Cardiac fibroblast (primary cell): ENCODE measurements at regions not wholly inside any gene's neighbourhood (a gene's known extent, or its start where the extent isn't known, plus 50 kb on each side); places are given as distances from the start of the nearest gene placed in this dataset.

Experiments used
- DNase-seq, 2 donors: peaks; one replicate each; pipeline versions ENCODE4 v3.0.0 to v3.0.0-alpha.2; 2010; ENCODE audit warnings: low read depth in 2 of 2
- H3K4me3 ChIP-seq, 2 donors: replicated peaks in 1 of 2; 1 replicate in 1 of 2; 2 replicates in 1 of 2; pipeline ENCODE4 v1.5.1; 2011; ENCODE audit warnings: low read depth in 2 of 2, low read length in 2 of 2, mild to moderate bottlenecking in 2 of 2, moderate library complexity in 1 of 2
- TF ChIP-seq, protein P1 (sequence below): IDR thresholded peaks from one replicate; pipeline ENCODE4 v1.5.1; 2011; ENCODE audit warnings: low read depth, mild to moderate bottlenecking, low read length, inconsistent platforms

DNA sequence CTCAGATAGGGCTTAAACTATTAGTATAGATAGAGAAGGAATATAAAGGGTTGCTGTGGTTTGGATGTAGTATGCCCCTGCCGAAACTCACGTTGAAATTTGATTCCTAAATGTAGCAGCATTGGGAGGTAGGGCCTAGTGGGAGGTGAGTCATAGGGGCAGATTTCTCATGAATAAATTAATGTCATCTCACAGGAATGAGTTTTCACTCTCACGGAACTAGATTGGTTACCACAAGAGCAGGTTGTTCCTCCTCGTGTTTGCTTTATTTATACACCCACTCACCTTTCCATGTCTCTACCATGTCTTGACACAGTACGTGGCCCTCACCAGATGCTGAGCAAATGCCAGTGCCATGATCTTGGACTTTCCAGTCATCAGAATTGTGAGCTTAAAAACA is 218.2 kb downstream of the RBM43 start:
- H3K4me3 ChIP-seq = no peak overlapping the region
- DNase-seq = peak in 1 of 2 donors; percentile 88
- TF ChIP-seq, protein P1, sequence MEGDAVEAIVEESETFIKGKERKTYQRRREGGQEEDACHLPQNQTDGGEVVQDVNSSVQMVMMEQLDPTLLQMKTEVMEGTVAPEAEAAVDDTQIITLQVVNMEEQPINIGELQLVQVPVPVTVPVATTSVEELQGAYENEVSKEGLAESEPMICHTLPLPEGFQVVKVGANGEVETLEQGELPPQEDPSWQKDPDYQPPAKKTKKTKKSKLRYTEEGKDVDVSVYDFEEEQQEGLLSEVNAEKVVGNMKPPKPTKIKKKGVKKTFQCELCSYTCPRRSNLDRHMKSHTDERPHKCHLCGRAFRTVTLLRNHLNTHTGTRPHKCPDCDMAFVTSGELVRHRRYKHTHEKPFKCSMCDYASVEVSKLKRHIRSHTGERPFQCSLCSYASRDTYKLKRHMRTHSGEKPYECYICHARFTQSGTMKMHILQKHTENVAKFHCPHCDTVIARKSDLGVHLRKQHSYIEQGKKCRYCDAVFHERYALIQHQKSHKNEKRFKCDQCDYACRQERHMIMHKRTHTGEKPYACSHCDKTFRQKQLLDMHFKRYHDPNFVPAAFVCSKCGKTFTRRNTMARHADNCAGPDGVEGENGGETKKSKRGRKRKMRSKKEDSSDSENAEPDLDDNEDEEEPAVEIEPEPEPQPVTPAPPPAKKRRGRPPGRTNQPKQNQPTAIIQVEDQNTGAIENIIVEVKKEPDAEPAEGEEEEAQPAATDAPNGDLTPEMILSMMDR = no peak

GRCh38 chr2:151042964-151043363 is 218.7 kb downstream of the RBM43 start:
- no peak for DNase-seq
- TF ChIP-seq, protein P1 = no peak
- no peak overlapping the region for H3K4me3 ChIP-seq

GRCh38 chr2:151040039-151040438 is 221.6 kb downstream of the RBM43 start:
- peak; percentile 62 to 67 for DNase-seq

GRCh38 chr2:151038516-151038915 is 223.1 kb downstream of the RBM43 start:
- no peak for DNase-seq
- TF ChIP-seq, protein P1 = no peak
- no peak overlapping the region for H3K4me3 ChIP-seq

More at GRCh38 chr2:151040039-151040438, 221.6 kb downstream of the RBM43 start:
- TF ChIP-seq, protein P1 = no peak
- H3K4me3 ChIP-seq = no peak overlapping the region

- TF ChIP-seq, protein P1 = no peak
- H3K4me3 ChIP-seq = no peak overlapping the region
- no peak for DNase-seq
Observed at GRCh38 chr2:151037434-151037833, 224.2 kb downstream of the RBM43 start.

DNA sequence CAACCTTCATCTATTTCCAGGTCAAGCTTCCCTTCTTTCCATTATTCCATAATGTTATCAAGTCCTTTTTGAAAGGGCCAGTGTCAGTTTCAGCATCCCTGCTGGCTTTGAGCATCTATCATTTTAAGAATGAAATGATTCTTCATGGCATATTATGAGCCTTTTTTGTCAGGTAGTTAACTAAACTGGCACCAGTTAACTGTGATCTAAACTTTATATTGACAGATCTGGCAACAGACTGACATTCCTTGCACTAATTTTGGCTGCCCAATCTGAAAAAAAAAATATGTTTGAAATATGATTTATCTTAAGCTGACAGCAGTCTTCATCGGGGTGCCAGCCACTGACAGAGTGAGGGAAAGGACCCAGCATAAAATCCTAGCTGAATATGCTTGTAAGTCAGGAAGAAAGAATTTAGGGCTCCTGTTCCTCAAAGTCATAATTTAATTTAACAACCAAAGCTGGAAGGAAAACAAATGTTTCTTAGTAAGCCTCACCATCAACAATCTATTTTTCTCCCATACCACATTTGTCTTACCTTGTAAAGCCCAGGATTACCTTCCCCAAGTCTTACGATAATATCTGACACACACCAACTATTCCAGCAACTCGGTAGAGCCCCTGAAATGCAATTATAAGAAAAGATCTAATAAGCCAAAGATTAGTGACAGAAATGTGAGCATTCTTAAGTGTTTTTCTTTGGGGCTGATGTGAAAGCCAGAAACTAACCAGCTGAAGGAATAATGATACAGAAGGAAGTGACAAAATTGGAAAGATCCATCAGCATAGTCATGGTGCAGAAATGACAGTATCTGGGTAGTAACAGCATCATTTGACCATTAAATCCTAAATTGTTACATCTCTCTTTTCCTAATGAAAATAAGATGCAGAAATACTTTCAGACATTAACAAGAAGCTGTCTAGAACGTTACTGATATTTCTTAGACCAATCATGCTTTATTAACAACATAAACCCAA is 228.1 kb downstream of the RBM43 start:
- no peak for DNase-seq
- TF ChIP-seq, protein P1 = no peak
- no peak overlapping the region for H3K4me3 ChIP-seq
